Large intestine (tissue), 3 donors: ENCODE measurements at regions not wholly inside any gene's neighbourhood (a gene's known extent, or its start where the extent isn't known, plus 50 kb on each side); places are given as distances from the start of the nearest gene placed in this dataset.
"Not testable (repeated sequence)": the region's sequence is repeated elsewhere in the genome, so short reads cannot be mapped to it uniquely, and the experiment has no call there.

Experiments
- DNase-seq, 2 donors: peaks; one replicate each; pipeline versions ENCODE4 v3.0.0 to v3.0.0-alpha.2; 2013
- H3K27ac ChIP-seq: one replicate; pipeline ENCODE4 v1.5.1; 2013; ENCODE audit warnings: low read length
- H3K27me3 ChIP-seq: 2 replicates; pipeline ENCODE4 v1.6.1; 2013; ENCODE audit warnings: low read length; ENCODE audit not compliant: control insufficient read depth, insufficient read depth
- H3K36me3 ChIP-seq: 2 replicates; pipeline ENCODE4 v1.6.1; 2013; ENCODE audit warnings: low read length; ENCODE audit not compliant: control insufficient read depth, insufficient read depth
- H3K4me1 ChIP-seq: one replicate; pipeline ENCODE4 v1.6.1; 2013; ENCODE audit warnings: low read length; ENCODE audit not compliant: control insufficient read depth, insufficient read depth
- H3K4me3 ChIP-seq: one replicate; pipeline ENCODE4 v1.5.1; 2013; ENCODE audit warnings: low read length
- H3K9me3 ChIP-seq: one replicate; pipeline ENCODE4 v1.6.1; 2013; ENCODE audit warnings: mild to moderate bottlenecking, low read depth, low read length, moderate library complexity; ENCODE audit not compliant: control insufficient read depth
- WGBS: methylation state at CpG from one replicate; pipeline ENCODE4 v1.1.5; 2013; ENCODE audit warnings: low lambda C conversion rate; ENCODE audit not compliant: insufficient coverage; 5-methylcytosine and 5-hydroxymethylcytosine counted together

- DNase-seq, H3K9me3 ChIP-seq, H3K27me3 ChIP-seq, H3K27ac ChIP-seq, H3K4me3 ChIP-seq, H3K36me3 ChIP-seq, H3K4me1 ChIP-seq: not testable (repeated sequence)
- no CpG with 5 or more reads among the region's 3 CpGs for WGBS
These were observed 66.0 kb upstream of the PDPR start for GRCh38 chr16:70048083-70048482.

GRCh38 chr16:70058056-70058455 is 56.1 kb upstream of the PDPR start:
- H3K36me3 ChIP-seq, H3K9me3 ChIP-seq, DNase-seq, H3K27ac ChIP-seq, H3K27me3 ChIP-seq, H3K4me3 ChIP-seq: not testable (repeated sequence)
- no CpG with 5 or more reads among the region's 2 CpGs for WGBS
- H3K4me1 ChIP-seq, result peaks cover 17% of the 10 kb centered on the region

- not testable (repeated sequence) for H3K9me3 ChIP-seq, H3K4me3 ChIP-seq, H3K27me3 ChIP-seq, H3K36me3 ChIP-seq
- H3K27ac ChIP-seq, result peak overlapping the region; percentile 63
- no CpG with 5 or more reads among the region's 3 CpGs for WGBS
- DNase-seq, result peak in 1 of 2 donors; percentile 24
- H3K4me1 ChIP-seq, result peaks cover 19% of the 10 kb centered on the region
These were observed 54.7 kb upstream of the PDPR start for GRCh38 chr16:70059429-70059828.

GRCh38 chr16:70060521-70061027 is 53.6 kb upstream of the PDPR start:
- DNase-seq, result peak in 1 of 2 donors; percentile 66
- not testable (repeated sequence) for H3K4me3 ChIP-seq, H3K9me3 ChIP-seq, H3K27me3 ChIP-seq, H3K36me3 ChIP-seq
- WGBS, result 67% methylated on average over 3 of the region's 8 CpGs
- peak overlapping the region; percentile 62 for H3K27ac ChIP-seq
- H3K4me1 ChIP-seq, result peaks cover 19% of the 10 kb centered on the region

- H3K9me3 ChIP-seq, H3K36me3 ChIP-seq, H3K27me3 ChIP-seq, H3K4me3 ChIP-seq: not testable (repeated sequence)
- Histone ChIP-seq H3K4me1 (peaks cover 19% of the 10 kb centered on the region), H3K27ac (peak overlapping the region; percentile 12)
- DNase-seq, result peak in 1 of 2 donors; percentile 4
- no CpG with 5 or more reads among the region's 7 CpGs for WGBS
These were observed 52.4 kb upstream of the PDPR start for GRCh38 chr16:70061671-70062218.

GRCh38 chr16:70062947-70063346 is 51.2 kb upstream of the PDPR start:
- not testable (repeated sequence) for H3K4me3 ChIP-seq, H3K9me3 ChIP-seq, H3K27me3 ChIP-seq, DNase-seq, H3K36me3 ChIP-seq, H3K27ac ChIP-seq
- 80% methylated on average over 1 of the region's 3 CpGs for WGBS
- H3K4me1 ChIP-seq, result peaks cover 19% of the 10 kb centered on the region
